Tibial nerve (tissue), 3 donors: ENCODE measurements at regions not wholly inside any gene's neighbourhood (a gene's known extent, or its start where the extent isn't known, plus 50 kb on each side); places are given as distances from the start of the nearest gene placed in this dataset.

Experiments
- POLR2A ChIP-seq, 2 donors: fragments of 450-650 bp; IDR thresholded peaks; one replicate each; pipeline ENCODE4 v1.6.1; 2017; ENCODE audit warnings: antibody characterized with exemption in 2 of 2, mild to moderate bottlenecking in 2 of 2, moderate library complexity in 2 of 2
- TF ChIP-seq, protein P1 (sequence below), 5 experiments: fragments of 200-600 bp in 3 of 5; fragments of 450-650 bp in 2 of 5; sonication (generic) in 3 of 5; IDR thresholded peaks; one replicate each; pipeline ENCODE4 v1.5.1; 2016 to 2019; ENCODE audit warnings: antibody characterized with exemption in 5 of 5, mild to moderate bottlenecking in 3 of 5, moderate library complexity in 2 of 5

DNA sequence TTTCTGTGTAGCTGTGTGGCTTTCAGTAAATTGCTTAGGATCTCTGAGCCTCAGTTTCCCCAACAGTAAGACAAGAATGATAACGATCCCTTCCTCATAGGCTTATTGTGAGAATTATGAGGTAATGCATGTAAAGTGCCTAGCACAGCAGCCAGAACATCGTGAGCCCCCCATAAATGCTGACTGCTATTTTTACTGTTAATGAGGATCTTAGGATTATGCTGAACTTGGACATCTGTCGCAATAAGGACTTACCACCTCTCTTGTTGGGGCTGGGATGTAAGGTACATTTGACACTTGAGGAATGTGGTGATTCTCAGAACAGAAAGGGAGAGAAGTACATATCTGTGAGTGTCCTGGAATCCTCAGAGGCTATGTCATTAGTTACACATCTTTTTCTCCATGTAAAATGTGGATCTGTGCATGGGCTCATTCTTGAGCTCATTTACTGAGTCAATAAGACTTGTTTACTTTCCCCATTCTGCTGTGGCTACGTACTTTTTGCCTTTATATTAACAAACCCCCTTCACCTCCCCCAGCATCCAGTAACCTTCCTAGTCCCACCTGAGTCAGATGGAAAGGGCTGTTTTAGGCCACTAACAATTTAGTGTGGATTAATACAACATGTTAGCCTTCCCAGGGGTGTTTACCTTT lies 64.4 kb upstream of the PLEKHG1 start:
- TF ChIP-seq, protein P1, sequence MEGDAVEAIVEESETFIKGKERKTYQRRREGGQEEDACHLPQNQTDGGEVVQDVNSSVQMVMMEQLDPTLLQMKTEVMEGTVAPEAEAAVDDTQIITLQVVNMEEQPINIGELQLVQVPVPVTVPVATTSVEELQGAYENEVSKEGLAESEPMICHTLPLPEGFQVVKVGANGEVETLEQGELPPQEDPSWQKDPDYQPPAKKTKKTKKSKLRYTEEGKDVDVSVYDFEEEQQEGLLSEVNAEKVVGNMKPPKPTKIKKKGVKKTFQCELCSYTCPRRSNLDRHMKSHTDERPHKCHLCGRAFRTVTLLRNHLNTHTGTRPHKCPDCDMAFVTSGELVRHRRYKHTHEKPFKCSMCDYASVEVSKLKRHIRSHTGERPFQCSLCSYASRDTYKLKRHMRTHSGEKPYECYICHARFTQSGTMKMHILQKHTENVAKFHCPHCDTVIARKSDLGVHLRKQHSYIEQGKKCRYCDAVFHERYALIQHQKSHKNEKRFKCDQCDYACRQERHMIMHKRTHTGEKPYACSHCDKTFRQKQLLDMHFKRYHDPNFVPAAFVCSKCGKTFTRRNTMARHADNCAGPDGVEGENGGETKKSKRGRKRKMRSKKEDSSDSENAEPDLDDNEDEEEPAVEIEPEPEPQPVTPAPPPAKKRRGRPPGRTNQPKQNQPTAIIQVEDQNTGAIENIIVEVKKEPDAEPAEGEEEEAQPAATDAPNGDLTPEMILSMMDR (IDR thresholded peaks at IDR 0.05) = no peak
- no peak for TF ChIP-seq POLR2A (IDR thresholded peaks at IDR 0.05)
